GM10847 (cell line): ENCODE measurements at regions not wholly inside any gene's neighbourhood (a gene's known extent, or its start where the extent isn't known, plus 50 kb on each side); places are given as distances from the start of the nearest gene placed in this dataset.

Source experiments
- POLR2A ChIP-seq: IDR thresholded peaks from 2 replicates; pipeline ENCODE4 v1.6.1; 2011; ENCODE audit not compliant: insufficient read length; ENCODE audit errors: extremely low read depth

DNA sequence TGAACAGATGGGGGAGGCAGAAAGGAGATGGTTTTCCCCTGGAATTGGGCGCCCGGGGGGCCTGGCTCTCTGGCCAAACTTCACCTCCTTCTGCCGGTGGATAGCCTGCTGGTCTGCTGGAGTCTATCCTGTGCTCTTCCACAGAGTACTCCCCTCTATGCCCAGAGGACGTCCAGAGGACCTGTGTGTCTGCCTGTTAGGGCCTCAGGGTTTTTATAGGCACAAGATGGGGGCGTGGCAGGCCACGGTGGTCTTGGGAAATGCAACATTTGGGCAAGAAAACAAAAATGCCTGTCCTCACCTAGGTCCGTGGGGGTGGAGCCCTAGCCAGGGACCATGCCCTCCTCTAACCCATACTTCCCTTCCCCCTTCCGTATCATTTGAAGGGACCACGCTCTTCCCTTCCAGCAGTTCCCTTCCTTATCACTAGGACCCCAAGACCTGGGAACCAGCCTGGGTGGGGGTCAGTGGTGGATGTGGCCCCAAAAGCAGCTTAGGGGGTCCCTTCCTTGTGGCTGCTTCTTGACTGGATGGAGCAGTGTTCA lies 53.6 kb upstream of the ZNF337 start:
- no peak for TF ChIP-seq POLR2A

GRCh38 chr20:25749649-25750048 lies 53.0 kb upstream of the ZNF337 start:
- TF ChIP-seq POLR2A = no peak
